CD4-positive, alpha-beta memory T cell (primary cell): ENCODE measurements at regions not wholly inside any gene's neighbourhood (a gene's known extent, or its start where the extent isn't known, plus 50 kb on each side); places are given as distances from the start of the nearest gene placed in this dataset.

Experiments
- CTCF ChIA-PET: fragments of 350-600 bp; sonication (Branson Sonifier 250); formaldehyde crosslinking; loops from one replicate; lab custom pipeline; 2021; ENCODE audit warnings: inconsistent platforms; ENCODE audit not compliant: partially characterized antibody; lab: Charles Lee
- POLR2A ChIA-PET: fragments of 350-600 bp; sonication (Branson Sonifier 250); formaldehyde crosslinking; loops from one replicate; lab custom pipeline; 2021; ENCODE audit not compliant: partially characterized antibody; lab: Charles Lee
- DNase-seq, 5 donors: peaks; one replicate each; pipeline versions ENCODE4 v3.0.0 to v3.0.0-alpha.2; 2020 to 2022; ENCODE audit warnings: mixed read lengths in 1 of 5
- H3K27ac ChIP-seq: one replicate; pipeline ENCODE4 v1.7.0; 2013; ENCODE audit warnings: low read depth, low read length
- H3K27me3 ChIP-seq: 2 replicates; pipeline ENCODE4 v1.7.0; 2013; ENCODE audit warnings: mild to moderate bottlenecking, low read length, moderate library complexity; ENCODE audit not compliant: insufficient read depth
- H3K36me3 ChIP-seq: 2 replicates; pipeline ENCODE4 v1.7.0; 2013; ENCODE audit warnings: mild to moderate bottlenecking, low read length, moderate library complexity; ENCODE audit not compliant: insufficient read depth
- H3K4me1 ChIP-seq: 2 replicates; pipeline ENCODE4 v1.7.0; 2013; ENCODE audit warnings: mild to moderate bottlenecking, low read length, moderate library complexity; ENCODE audit not compliant: insufficient read depth
- H3K4me3 ChIP-seq, 2 donors: one replicate each; pipeline ENCODE4 v1.7.0; 2013; ENCODE audit warnings: low read length in 2 of 2, mild to moderate bottlenecking in 1 of 2
- H3K9me3 ChIP-seq, 2 donors: one replicate each; pipeline ENCODE4 v1.7.0; 2013; ENCODE audit warnings: low read length in 2 of 2, control low read depth in 1 of 2; ENCODE audit not compliant: control insufficient read depth in 1 of 2
- H3K27ac Mint-ChIP-seq, 7 donors: one replicate each; pipeline ENCODE4 v1.8.0; 2020 to 2021; ENCODE audit warnings: mixed read lengths in 7 of 7, mild to moderate bottlenecking in 6 of 7, inconsistent platforms in 3 of 7, moderate library complexity in 3 of 7
- H3K27me3 Mint-ChIP-seq, 2 donors: one replicate each; pipeline ENCODE4 v1.8.0; 2020 to 2021; ENCODE audit warnings: mixed read lengths in 2 of 2
- H3K36me3 Mint-ChIP-seq, 2 donors: one replicate each; pipeline ENCODE4 v1.8.0; 2020 to 2021; ENCODE audit warnings: mixed read lengths in 2 of 2, inconsistent platforms in 1 of 2, mild to moderate bottlenecking in 1 of 2
- H3K4me1 Mint-ChIP-seq, 4 donors: one replicate each; pipeline ENCODE4 v1.8.0; 2020 to 2021; ENCODE audit warnings: mixed read lengths in 4 of 4, mild to moderate bottlenecking in 1 of 4
- H3K4me3 Mint-ChIP-seq, 8 donors: one replicate each; pipeline ENCODE4 v1.8.0; 2020 to 2021; ENCODE audit warnings: mixed read lengths in 8 of 8, mild to moderate bottlenecking in 7 of 8, moderate library complexity in 6 of 8, inconsistent platforms in 3 of 8
- H3K9me3 Mint-ChIP-seq, 8 donors: one replicate each; pipeline ENCODE4 v1.8.0; 2020 to 2021; ENCODE audit warnings: mixed read lengths in 8 of 8, mild to moderate bottlenecking in 5 of 8, inconsistent platforms in 3 of 8, moderate library complexity in 1 of 8
- intact Hi-C: fragments of 100-400 bp; cut with micrococcal nuclease; formaldehyde crosslinking; loops from one replicate; pipeline ENCODE4 v1.15.1; 2023

DNA sequence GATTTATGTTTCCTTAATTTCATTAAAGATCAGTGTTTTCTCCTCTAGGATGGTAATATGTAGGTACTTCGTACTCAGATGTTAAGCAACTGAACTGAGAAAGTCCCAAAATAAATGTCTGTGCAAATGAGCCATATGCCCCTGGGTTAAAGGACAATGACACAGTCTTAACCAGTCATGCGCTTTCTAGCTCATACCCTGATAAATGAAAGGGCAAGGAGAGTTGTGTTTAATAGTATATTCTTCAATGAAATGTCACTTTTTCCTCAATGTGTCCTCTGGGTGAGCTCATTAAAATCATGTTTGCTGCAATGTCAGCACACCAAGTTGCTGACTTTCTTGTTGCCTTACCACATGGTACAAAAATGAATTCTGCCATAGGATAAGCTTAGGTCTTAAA, 856.3 kb downstream of the TMEM182 start:
- Histone ChIP-seq H3K4me3 (no peak overlapping the region), H3K4me1 (no peaks in the 10 kb centered on the region), H3K27ac (no peak overlapping the region), H3K36me3 (no peaks in the 10 kb centered on the region), H3K9me3 (peaks cover 0 to 4% of the 10 kb centered on the region in 2 donors), H3K27me3 (no peaks in the 10 kb centered on the region)
- H3K4me3 Mint-ChIP-seq = no peak overlapping the region
- ChIA-PET POLR2A (no interaction called here), CTCF (no interaction called here)
- no peaks in the 10 kb centered on the region for H3K36me3 Mint-ChIP-seq
- peaks cover 4 to 37% (median 27%) of the 10 kb centered on the region in 8 donors for H3K9me3 Mint-ChIP-seq
- no peaks in the 10 kb centered on the region for H3K4me1 Mint-ChIP-seq
- no peaks in the 10 kb centered on the region for H3K27me3 Mint-ChIP-seq
- intact Hi-C loops = no loop called here
- DNase-seq = no peak
- no peak overlapping the region for H3K27ac Mint-ChIP-seq

DNA sequence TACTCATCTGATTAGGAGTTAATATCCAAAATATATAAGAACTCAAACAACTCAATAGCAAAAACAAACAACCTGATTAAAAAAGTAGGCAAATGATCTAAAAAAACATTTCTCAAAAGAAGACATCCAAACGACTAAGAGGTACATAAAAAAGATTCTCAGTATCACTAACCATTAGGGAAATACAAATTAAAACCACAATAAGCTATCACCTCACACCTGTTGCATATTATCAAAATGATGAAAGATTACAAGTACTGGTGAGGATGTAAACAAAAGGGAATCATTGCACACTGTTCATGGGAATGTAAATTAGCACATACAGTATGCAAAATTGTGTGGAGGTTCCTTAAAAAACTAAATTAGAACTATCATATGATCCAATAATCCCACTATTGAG, 865.5 kb downstream of the TMEM182 start:
- Histone ChIP-seq H3K27ac (no peak overlapping the region), H3K27me3 (no peaks in the 10 kb centered on the region), H3K36me3 (no peaks in the 10 kb centered on the region), H3K4me1 (no peaks in the 10 kb centered on the region), H3K9me3 (no peaks in the 10 kb centered on the region), H3K4me3 (no peak overlapping the region)
- intact Hi-C loops = no loop called here
- Mint-ChIP-seq H3K4me1 (no peaks in the 10 kb centered on the region), H3K27ac (no peak overlapping the region), H3K36me3 (no peaks in the 10 kb centered on the region), H3K27me3 (no peaks in the 10 kb centered on the region), H3K4me3 (no peak overlapping the region), H3K9me3 (peaks cover 4 to 29% (median 13%) of the 10 kb centered on the region in 8 donors)
- DNase-seq = no peak
- ChIA-PET POLR2A (no interaction called here), CTCF (no interaction called here)

DNA sequence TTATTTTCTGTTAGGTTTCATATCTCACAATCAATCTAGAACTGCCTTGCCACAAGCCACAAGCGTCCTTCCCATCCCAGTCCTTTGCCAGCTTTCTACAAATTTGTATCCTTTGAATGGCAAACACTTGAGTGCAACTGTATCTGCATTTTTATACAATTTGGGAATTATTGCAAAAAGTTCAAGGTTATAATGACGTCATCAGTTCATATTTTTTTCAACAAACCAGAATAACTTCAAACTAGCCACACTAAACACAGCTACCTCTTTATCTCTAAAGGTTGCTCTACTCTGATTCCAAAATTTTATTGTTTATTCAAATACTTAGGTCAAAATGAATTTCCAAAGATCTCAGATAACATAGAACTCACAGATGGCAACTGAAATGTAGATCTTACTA, 877.1 kb downstream of the TMEM182 start:
- H3K27me3 Mint-ChIP-seq = no peaks in the 10 kb centered on the region
- H3K27me3 ChIP-seq = no peaks in the 10 kb centered on the region
- CTCF ChIA-PET = no interaction called here

DNA sequence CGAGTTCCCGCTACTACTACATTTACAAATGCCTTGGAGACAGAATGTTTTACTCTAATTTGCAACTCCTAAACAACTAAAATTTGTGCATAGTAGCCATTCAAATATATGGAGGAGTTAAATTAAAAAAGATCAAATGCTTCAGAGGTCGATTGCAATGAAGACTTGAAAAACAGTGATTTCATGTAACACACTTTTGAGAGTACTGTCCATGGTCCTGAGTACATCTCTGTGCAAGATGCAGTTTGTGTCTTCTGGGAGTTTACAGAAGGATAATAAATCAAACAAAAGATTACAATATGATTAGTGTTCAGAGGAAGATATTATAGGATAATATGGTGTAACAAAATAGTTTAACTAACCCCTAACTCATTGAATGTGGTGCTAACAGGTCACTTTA, 894.7 kb downstream of the TMEM182 start:
- no peak overlapping the region for H3K27ac Mint-ChIP-seq
- no peaks in the 10 kb centered on the region for H3K9me3 ChIP-seq

More for the DNA sequence above, 877.1 kb downstream of the TMEM182 start:
- Mint-ChIP-seq H3K36me3 (no peaks in the 10 kb centered on the region), H3K9me3 (peaks cover 0 to 33% (median 6%) of the 10 kb centered on the region in 8 donors), H3K27ac (no peak overlapping the region), H3K4me1 (no peaks in the 10 kb centered on the region), H3K4me3 (no peak overlapping the region)
- POLR2A ChIA-PET = no interaction called here
- H3K36me3 ChIP-seq = no peaks in the 10 kb centered on the region
- no peak for DNase-seq
- H3K4me3 ChIP-seq = no peak overlapping the region
- intact Hi-C loops = no loop called here
- H3K4me1 ChIP-seq = no peaks in the 10 kb centered on the region
- no peaks in the 10 kb centered on the region for H3K9me3 ChIP-seq
- H3K27ac ChIP-seq = no peak overlapping the region

DNA sequence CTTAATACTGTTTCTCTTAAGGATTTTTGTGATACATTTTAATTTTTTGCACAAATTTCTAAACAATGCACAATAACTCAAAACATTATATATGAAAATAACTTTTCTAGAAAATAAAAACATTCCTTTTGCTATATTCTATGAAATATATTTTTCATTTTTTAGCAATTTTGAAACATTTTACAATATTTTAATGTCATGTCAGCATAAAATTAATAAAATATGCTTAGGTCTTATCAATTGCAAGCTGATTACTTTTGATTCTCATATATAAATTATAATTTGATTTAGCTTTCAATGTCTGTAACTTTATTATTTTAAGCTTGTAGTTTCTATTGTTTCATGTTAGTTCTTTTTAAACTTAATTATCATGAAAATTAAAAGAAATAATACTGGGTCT, 898.7 kb downstream of the TMEM182 start:
- Histone ChIP-seq H3K4me3 (no peak overlapping the region), H3K27ac (no peak overlapping the region), H3K36me3 (no peaks in the 10 kb centered on the region), H3K27me3 (no peaks in the 10 kb centered on the region), H3K4me1 (no peaks in the 10 kb centered on the region), H3K9me3 (no peaks in the 10 kb centered on the region)
- POLR2A ChIA-PET = no interaction called here
- intact Hi-C loops = no loop called here
- Mint-ChIP-seq H3K27me3 (no peaks in the 10 kb centered on the region), H3K36me3 (no peaks in the 10 kb centered on the region), H3K4me3 (no peak overlapping the region), H3K27ac (no peak overlapping the region), H3K4me1 (no peaks in the 10 kb centered on the region), H3K9me3 (peaks cover 0 to 9% (median 6%) of the 10 kb centered on the region in 8 donors)
- CTCF ChIA-PET = no interaction called here
- no peak for DNase-seq

More for the DNA sequence above, 894.7 kb downstream of the TMEM182 start:
- CTCF ChIA-PET = no interaction called here
- peaks cover 0 to 10% (median 8%) of the 10 kb centered on the region in 8 donors for H3K9me3 Mint-ChIP-seq
- H3K4me1 ChIP-seq = no peaks in the 10 kb centered on the region
- POLR2A ChIA-PET = no interaction called here
- H3K27ac ChIP-seq = no peak overlapping the region
- no peaks in the 10 kb centered on the region for H3K4me1 Mint-ChIP-seq
- no peak for DNase-seq
- no peak overlapping the region for H3K4me3 Mint-ChIP-seq
- no peak overlapping the region for H3K4me3 ChIP-seq
- no peaks in the 10 kb centered on the region for H3K27me3 ChIP-seq
- H3K27me3 Mint-ChIP-seq = no peaks in the 10 kb centered on the region
- intact Hi-C loops = no loop called here
- H3K36me3 Mint-ChIP-seq = no peaks in the 10 kb centered on the region
- no peaks in the 10 kb centered on the region for H3K36me3 ChIP-seq

DNA sequence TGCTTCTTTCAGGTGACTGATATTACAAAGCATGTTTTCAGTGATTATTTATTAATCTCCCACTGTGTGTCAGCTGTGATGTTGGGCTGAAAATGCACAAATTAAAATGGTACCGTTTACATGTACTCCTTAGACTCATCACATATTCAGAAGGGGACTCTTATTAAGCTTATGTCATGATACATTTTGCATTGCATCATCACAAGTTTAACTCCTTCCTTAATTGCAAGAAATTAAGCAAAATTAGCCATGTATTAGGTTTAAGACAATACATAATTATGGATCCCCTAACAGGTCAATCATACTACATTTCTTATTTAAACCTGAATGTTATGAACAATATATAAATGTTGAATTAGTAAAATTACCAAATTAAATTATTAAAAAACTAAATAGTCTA, 899.1 kb downstream of the TMEM182 start:
- no peak for DNase-seq
- no peaks in the 10 kb centered on the region for H3K9me3 ChIP-seq
- H3K9me3 Mint-ChIP-seq = peaks cover 0 to 9% (median 6%) of the 10 kb centered on the region in 8 donors
- H3K27ac ChIP-seq = no peak overlapping the region
- H3K36me3 ChIP-seq = no peaks in the 10 kb centered on the region
- H3K27ac Mint-ChIP-seq = no peak overlapping the region
- H3K4me3 ChIP-seq = no peak overlapping the region
- H3K27me3 Mint-ChIP-seq = no peaks in the 10 kb centered on the region
- POLR2A ChIA-PET = no interaction called here
- intact Hi-C loops = no loop called here
- CTCF ChIA-PET = no interaction called here
- no peaks in the 10 kb centered on the region for H3K4me1 ChIP-seq
- H3K4me1 Mint-ChIP-seq = no peaks in the 10 kb centered on the region
- no peaks in the 10 kb centered on the region for H3K36me3 Mint-ChIP-seq
- no peak overlapping the region for H3K4me3 Mint-ChIP-seq
- no peaks in the 10 kb centered on the region for H3K27me3 ChIP-seq

DNA sequence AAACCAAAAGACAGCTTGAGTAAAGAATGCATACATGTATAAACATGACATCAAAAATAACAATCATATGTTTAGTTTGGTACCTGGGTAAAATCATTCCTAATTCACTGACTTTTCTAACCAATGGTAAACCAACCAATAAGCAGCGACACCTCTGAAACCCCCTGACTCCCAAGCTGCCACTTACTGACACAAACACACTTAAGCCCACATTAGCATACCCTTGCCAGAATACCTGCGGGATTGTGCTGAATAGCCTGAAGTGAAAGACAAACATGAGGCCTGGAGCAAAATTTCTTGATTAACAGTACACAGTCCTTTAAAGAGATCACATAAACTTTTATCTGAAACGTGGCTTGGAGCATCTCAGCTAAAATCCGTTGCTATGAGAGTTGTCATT, 902.9 kb downstream of the TMEM182 start:
- no peaks in the 10 kb centered on the region for H3K4me1 Mint-ChIP-seq

DNA sequence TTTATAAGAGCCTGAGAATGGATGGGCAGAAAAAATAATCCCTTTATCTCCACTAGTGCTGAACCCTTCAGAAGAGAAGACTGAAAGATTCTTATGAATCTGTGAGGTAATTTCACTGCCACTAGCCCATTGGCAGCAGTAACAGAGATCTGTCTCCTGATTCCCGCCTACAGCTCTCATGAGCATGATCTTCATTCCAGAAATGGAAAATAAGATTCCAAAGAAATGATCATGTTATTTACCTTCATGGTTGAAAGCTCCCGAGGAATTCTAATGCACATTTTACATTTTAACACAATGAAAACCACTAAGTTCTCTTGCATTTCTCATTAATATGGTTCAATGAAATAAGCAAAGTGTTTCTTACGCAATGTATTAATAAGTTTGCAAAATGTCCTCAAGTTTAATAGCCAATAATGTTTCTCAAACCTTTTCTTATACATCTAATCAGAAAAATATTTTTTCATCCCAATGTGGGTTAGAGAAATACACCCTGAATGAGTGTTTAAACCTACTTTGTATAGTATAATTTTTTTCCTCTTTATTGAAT, 905.6 kb downstream of the TMEM182 start:
- no peak overlapping the region for H3K4me3 ChIP-seq
- H3K9me3 ChIP-seq = no peaks in the 10 kb centered on the region
- H3K27ac Mint-ChIP-seq = no peak overlapping the region
- POLR2A ChIA-PET = no interaction called here
- no peak overlapping the region for H3K27ac ChIP-seq
- CTCF ChIA-PET = no interaction called here
- no peaks in the 10 kb centered on the region for H3K4me1 Mint-ChIP-seq
- no peaks in the 10 kb centered on the region for H3K36me3 ChIP-seq
- H3K36me3 Mint-ChIP-seq = no peaks in the 10 kb centered on the region
- H3K4me1 ChIP-seq = no peaks in the 10 kb centered on the region
- no peak overlapping the region for H3K4me3 Mint-ChIP-seq
- peaks cover 0 to 11% (median 2%) of the 10 kb centered on the region in 8 donors for H3K9me3 Mint-ChIP-seq
- H3K27me3 ChIP-seq = no peaks in the 10 kb centered on the region
- no peak for DNase-seq
- intact Hi-C loops = no loop called here
- H3K27me3 Mint-ChIP-seq = no peaks in the 10 kb centered on the region

More for the DNA sequence above, 902.9 kb downstream of the TMEM182 start:
- DNase-seq = no peak
- ChIA-PET CTCF (no interaction called here), POLR2A (no interaction called here)
- H3K27ac Mint-ChIP-seq = no peak overlapping the region
- Histone ChIP-seq H3K9me3 (no peaks in the 10 kb centered on the region), H3K4me1 (no peaks in the 10 kb centered on the region), H3K4me3 (no peak overlapping the region), H3K27me3 (no peaks in the 10 kb centered on the region), H3K36me3 (no peaks in the 10 kb centered on the region), H3K27ac (no peak overlapping the region)
- H3K4me3 Mint-ChIP-seq = no peak overlapping the region
- peaks cover 0 to 10% (median under 1%) of the 10 kb centered on the region in 8 donors for H3K9me3 Mint-ChIP-seq
- intact Hi-C loops = no loop called here
- H3K36me3 Mint-ChIP-seq = no peaks in the 10 kb centered on the region
- H3K27me3 Mint-ChIP-seq = no peaks in the 10 kb centered on the region
